K562 (cell line): ENCODE measurements at regions not wholly inside any gene's neighbourhood (a gene's known extent, or its start where the extent isn't known, plus 50 kb on each side); places are given as distances from the start of the nearest gene placed in this dataset.

ENCODE experiments used
- MYBL2 ChIP-seq, 2 experiments: fragments of 450-650 bp in 1 of 2; sonication (generic) in 1 of 2; formaldehyde crosslinking in 1 of 2; IDR thresholded peaks; 2 replicates each; pipeline versions ENCODE4 v1.6.1 to v1.8.1; 2017 to 2022; ENCODE audit warnings: borderline replicate concordance in 1 of 2, inconsistent platforms in 1 of 2, low read depth in 1 of 2, mild to moderate bottlenecking in 1 of 2, missing genetic modification reagents in 1 of 2, moderate library complexity in 1 of 2
- NCOA2 ChIP-seq, 2 experiments: fragments of 450-650 bp; IDR thresholded peaks; 2 replicates each; pipeline ENCODE4 v1.6.1; 2018; ENCODE audit warnings: mild to moderate bottlenecking in 2 of 2, moderate library complexity in 1 of 2; ENCODE audit not compliant: partially characterized antibody in 2 of 2
- ZNF274 ChIP-seq: IDR thresholded peaks from 2 replicates; pipeline ENCODE4 v1.6.1; 2011; ENCODE audit warnings: low read depth, mild to moderate bottlenecking, low read length, moderate library complexity, borderline replicate concordance
- TF ChIP-seq, protein P1 (sequence below): fragments of 450-650 bp; formaldehyde crosslinking; IDR thresholded peaks from 2 replicates; pipeline ENCODE4 v1.4.0; 2020; ENCODE audit warnings: mild to moderate bottlenecking, moderate library complexity
- TF ChIP-seq, protein P2 (sequence below): fragments of 250-450 bp; sonication (Bioruptor Pico); IDR thresholded peaks from 2 replicates; pipeline ENCODE4 v1.4.0; 2020; ENCODE audit warnings: mild to moderate bottlenecking, moderate library complexity, borderline replicate concordance
- TF ChIP-seq, protein P3 (sequence below): sonication (generic); formaldehyde crosslinking; IDR thresholded peaks from 2 replicates; pipeline ENCODE4 v1.9.0; 2022; ENCODE audit warnings: mild to moderate bottlenecking, missing genetic modification reagents
- TF ChIP-seq, protein P4 (sequence below): sonication (generic); formaldehyde crosslinking; IDR thresholded peaks from 2 replicates; pipeline ENCODE4 v1.8.0; 2022; ENCODE audit warnings: missing genetic modification reagents, mild to moderate bottlenecking, moderate library complexity, borderline replicate concordance
- TF ChIP-seq, protein P5 (sequence below): fragments of 250-450 bp; sonication (Bioruptor Pico); IDR thresholded peaks from 2 replicates; pipeline ENCODE4 v1.4.0; 2020; ENCODE audit warnings: mild to moderate bottlenecking

DNA sequence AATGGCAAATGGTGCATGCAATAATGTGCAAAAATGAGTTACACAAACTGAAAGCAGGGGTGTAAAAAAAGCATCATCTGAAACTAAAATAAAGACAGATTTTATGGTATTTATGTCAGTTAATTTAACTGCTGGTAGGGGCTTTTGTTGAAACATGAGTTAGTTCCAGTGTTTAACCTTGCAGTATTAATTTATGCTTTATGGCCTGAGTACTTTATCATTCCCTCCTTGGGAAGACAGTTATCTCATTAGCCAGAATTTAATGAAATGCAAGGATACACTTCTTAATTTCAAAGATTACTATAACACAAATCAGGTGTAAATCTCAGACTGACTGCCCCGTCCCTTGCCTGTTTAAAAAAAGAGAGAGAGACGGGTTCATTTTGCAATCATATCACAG is 240.1 kb upstream of the MEIS2 start (continued):
- TF ChIP-seq, protein P1, sequence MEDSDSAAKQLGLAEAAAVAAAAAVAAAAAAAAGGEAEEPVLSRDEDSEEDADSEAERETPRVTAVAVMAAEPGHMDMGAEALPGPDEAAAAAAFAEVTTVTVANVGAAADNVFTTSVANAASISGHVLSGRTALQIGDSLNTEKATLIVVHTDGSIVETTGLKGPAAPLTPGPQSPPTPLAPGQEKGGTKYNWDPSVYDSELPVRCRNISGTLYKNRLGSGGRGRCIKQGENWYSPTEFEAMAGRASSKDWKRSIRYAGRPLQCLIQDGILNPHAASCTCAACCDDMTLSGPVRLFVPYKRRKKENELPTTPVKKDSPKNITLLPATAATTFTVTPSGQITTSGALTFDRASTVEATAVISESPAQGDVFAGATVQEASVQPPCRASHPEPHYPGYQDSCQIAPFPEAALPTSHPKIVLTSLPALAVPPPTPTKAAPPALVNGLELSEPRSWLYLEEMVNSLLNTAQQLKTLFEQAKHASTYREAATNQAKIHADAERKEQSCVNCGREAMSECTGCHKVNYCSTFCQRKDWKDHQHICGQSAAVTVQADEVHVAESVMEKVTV: no peak
- TF ChIP-seq, protein P2, sequence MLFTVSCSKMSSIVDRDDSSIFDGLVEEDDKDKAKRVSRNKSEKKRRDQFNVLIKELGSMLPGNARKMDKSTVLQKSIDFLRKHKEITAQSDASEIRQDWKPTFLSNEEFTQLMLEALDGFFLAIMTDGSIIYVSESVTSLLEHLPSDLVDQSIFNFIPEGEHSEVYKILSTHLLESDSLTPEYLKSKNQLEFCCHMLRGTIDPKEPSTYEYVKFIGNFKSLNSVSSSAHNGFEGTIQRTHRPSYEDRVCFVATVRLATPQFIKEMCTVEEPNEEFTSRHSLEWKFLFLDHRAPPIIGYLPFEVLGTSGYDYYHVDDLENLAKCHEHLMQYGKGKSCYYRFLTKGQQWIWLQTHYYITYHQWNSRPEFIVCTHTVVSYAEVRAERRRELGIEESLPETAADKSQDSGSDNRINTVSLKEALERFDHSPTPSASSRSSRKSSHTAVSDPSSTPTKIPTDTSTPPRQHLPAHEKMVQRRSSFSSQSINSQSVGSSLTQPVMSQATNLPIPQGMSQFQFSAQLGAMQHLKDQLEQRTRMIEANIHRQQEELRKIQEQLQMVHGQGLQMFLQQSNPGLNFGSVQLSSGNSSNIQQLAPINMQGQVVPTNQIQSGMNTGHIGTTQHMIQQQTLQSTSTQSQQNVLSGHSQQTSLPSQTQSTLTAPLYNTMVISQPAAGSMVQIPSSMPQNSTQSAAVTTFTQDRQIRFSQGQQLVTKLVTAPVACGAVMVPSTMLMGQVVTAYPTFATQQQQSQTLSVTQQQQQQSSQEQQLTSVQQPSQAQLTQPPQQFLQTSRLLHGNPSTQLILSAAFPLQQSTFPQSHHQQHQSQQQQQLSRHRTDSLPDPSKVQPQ (CRISPR knock-in tag): no peak
- TF ChIP-seq MYBL2 (IDR thresholded peaks at IDR 0.05; ENCODE audit: low read depth) (no peak), MYBL2 (CRISPR knock-in tag; IDR thresholded peaks at IDR 0.05; ENCODE audit: borderline replicate concordance) (no peak), NCOA2 (IDR thresholded peaks at IDR 0.05; ENCODE audit: partially characterized antibody in 2 of 2) (no peak), ZNF274 (no peak)
- TF ChIP-seq, protein P3, sequence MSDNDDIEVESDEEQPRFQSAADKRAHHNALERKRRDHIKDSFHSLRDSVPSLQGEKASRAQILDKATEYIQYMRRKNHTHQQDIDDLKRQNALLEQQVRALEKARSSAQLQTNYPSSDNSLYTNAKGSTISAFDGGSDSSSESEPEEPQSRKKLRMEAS: no peak
- TF ChIP-seq, protein P4, sequence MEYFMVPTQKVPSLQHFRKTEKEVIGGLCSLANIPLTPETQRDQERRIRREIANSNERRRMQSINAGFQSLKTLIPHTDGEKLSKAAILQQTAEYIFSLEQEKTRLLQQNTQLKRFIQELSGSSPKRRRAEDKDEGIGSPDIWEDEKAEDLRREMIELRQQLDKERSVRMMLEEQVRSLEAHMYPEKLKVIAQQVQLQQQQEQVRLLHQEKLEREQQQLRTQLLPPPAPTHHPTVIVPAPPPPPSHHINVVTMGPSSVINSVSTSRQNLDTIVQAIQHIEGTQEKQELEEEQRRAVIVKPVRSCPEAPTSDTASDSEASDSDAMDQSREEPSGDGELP (CRISPR knock-in tag): no peak
- TF ChIP-seq, protein P5, sequence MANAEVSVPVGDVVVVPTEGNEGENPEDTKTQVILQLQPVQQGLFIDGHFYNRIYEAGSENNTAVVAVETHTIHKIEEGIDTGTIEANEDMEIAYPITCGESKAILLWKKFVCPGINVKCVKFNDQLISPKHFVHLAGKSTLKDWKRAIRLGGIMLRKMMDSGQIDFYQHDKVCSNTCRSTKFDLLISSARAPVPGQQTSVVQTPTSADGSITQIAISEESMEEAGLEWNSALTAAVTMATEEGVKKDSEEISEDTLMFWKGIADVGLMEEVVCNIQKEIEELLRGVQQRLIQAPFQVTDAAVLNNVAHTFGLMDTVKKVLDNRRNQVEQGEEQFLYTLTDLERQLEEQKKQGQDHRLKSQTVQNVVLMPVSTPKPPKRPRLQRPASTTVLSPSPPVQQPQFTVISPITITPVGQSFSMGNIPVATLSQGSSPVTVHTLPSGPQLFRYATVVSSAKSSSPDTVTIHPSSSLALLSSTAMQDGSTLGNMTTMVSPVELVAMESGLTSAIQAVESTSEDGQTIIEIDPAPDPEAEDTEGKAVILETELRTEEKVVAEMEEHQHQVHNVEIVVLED: no peak
